HUES6 (cell line): ENCODE measurements at regions not wholly inside any gene's neighbourhood (a gene's known extent, or its start where the extent isn't known, plus 50 kb on each side); places are given as distances from the start of the nearest gene placed in this dataset.

Source experiments
- H3K27ac ChIP-seq: 2 replicates; pipeline ENCODE4 v1.7.0; 2013; ENCODE audit warnings: low read depth, mild to moderate bottlenecking, low read length, inconsistent platforms
- H3K27me3 ChIP-seq: 2 replicates; pipeline ENCODE4 v1.6.1; 2013; ENCODE audit warnings: low read length; ENCODE audit not compliant: control insufficient read depth, insufficient read depth
- H3K36me3 ChIP-seq: 2 replicates; pipeline ENCODE4 v1.6.1; 2013; ENCODE audit warnings: low read length; ENCODE audit not compliant: control insufficient read depth, insufficient read depth
- H3K4me1 ChIP-seq: 2 replicates; pipeline ENCODE4 v1.6.1; 2013; ENCODE audit warnings: low read length; ENCODE audit not compliant: control insufficient read depth, insufficient read depth
- H3K4me3 ChIP-seq: 2 replicates; pipeline ENCODE4 v1.5.1; 2013; ENCODE audit warnings: low read depth, low read length
- H3K9ac ChIP-seq: one replicate; pipeline ENCODE4 v1.6.1; 2013; ENCODE audit warnings: mild to moderate bottlenecking, low read length
- H3K9me3 ChIP-seq: 2 replicates; pipeline ENCODE4 v1.6.1; 2013; ENCODE audit warnings: low read depth, low read length; ENCODE audit not compliant: control insufficient read depth, insufficient read depth

DNA sequence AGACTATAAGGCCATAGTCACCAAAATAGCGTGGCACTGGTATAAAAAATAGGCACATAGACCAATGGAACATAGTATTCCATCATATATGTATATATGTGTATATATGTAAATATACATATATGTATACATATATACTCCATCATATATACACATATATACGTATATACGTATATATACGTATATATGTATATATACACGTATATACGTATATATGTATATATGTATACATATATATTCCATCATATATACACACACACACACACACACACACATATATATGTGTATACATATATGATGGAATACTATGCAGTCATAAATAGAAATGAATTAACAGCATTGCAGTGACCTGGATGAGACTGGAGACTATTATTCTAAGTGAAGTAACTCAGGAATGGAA, 204.6 kb downstream of the LTN1 start:
- H3K27me3 ChIP-seq: no peaks in the 10 kb centered on the region
- H3K9ac ChIP-seq: no peak overlapping the region
- H3K4me1 ChIP-seq: no peaks in the 10 kb centered on the region
- H3K4me3 ChIP-seq: no peak overlapping the region
- no peaks in the 10 kb centered on the region for H3K36me3 ChIP-seq
- no peak overlapping the region for H3K27ac ChIP-seq
- peaks cover 13% of the 10 kb centered on the region for H3K9me3 ChIP-seq

DNA sequence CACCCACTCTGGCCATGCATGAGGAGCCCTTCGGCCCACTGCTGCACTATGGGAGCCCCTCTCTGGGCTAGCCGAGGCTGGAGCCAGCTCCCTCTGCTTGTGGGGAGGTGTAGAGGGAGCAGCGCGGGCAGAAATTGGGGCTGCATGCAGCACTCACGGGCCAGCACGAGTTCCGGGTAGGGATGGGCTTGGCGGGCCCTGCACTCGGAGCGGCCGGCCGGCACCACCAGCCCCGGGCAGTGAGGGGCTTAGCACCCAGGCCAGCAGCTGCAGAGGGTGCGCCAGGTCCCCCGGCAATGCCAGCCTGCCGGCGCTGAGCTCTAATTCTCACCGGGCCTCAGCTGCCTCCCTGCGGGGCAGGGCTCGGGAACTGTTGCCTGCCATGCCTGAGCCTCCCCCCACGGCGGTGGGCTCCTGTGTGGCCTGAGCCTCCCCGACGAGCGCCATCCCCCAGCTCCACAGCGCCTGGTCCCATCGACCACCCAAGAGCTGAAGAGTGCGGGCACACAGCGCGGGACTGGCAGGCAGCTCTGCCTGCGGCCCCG, 209.0 kb downstream of the LTN1 start:
- H3K4me1 ChIP-seq: no peaks in the 10 kb centered on the region
- H3K9me3 ChIP-seq: peaks cover 15% of the 10 kb centered on the region
- H3K27me3 ChIP-seq: no peaks in the 10 kb centered on the region
- no peaks in the 10 kb centered on the region for H3K36me3 ChIP-seq
- no peak overlapping the region for H3K9ac ChIP-seq
- H3K27ac ChIP-seq: no peak overlapping the region
- no peak overlapping the region for H3K4me3 ChIP-seq

DNA sequence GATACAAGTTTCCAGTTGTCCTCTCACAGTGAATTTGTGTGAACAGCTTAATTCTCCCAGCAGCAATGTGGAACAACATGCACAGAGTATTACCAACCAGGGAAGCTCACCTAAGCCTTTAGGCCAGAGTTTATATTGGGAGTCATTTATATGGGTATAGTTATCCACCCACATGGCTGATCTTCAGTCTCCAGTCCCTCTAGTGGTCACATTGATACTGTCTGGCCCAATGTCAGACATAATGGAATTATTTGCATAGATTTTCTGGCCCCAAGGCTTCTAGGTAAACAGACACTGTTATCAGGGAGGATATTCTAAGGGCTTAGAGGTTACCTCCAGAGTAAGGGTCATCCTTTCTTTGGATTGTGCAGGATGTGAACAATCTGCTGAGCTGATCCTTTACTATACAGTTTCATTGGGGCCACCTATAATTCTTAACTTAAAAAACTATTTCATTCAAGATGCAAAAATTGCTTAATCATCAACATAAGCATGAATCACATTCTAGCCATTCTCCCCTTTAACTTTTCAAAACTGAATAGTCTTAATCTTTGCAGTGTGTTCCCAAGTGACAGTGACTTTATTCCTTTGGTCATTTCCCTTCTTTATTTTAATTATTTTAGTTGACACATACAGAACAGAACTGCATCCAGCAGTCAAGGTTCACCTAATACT, 210.9 kb downstream of the LTN1 start:
- H3K27ac ChIP-seq: no peak overlapping the region
- no peak overlapping the region for H3K4me3 ChIP-seq
- H3K36me3 ChIP-seq: no peaks in the 10 kb centered on the region
- H3K4me1 ChIP-seq: no peaks in the 10 kb centered on the region
- H3K9ac ChIP-seq: no peak overlapping the region
- no peaks in the 10 kb centered on the region for H3K27me3 ChIP-seq
- H3K9me3 ChIP-seq: peaks cover 15% of the 10 kb centered on the region

DNA sequence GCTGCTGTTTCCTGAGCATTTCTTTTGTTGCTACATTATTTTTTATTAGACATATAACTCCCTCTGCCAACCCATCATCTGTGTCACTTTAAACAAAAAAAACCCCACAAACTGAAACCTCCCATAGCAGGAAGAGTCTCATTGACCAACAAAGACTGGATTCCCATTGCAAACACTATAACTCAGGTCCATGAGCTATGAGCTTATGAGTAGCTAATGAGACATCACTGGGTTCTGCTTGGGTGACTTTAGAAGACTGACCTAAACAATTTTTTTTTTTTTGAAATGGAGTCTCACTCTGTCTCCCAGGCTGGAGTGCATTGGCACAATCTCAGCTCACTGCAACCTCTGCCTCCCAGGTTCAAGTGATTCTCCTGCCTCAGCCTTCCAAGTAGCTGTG, 212.8 kb downstream of the LTN1 start:
- Histone ChIP-seq H3K36me3 (no peaks in the 10 kb centered on the region), H3K9me3 (peaks cover 6% of the 10 kb centered on the region; the same call in 1 of the 2 replicates), H3K4me1 (no peaks in the 10 kb centered on the region), H3K9ac (no peak overlapping the region), H3K4me3 (no peak overlapping the region), H3K27me3 (no peaks in the 10 kb centered on the region), H3K27ac (no peak overlapping the region)

DNA sequence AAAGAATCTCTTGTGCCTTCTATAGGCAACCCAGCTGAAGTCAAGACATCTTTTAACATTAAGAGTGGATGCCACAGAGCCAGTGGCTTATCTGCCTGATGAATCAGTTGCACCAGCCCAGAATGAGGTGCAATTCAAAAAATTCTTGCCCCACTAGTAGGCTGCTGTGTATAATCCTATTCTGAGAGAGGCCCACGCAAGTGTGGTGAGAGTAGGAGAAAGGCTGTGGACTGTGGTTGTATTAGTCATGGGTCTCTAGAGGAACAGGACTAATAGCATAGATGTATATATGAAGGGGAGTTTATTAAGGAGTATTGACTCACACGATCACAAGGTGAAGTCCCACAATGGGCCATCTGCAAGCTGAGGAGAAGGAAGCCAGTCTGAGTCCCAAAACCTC, 216.4 kb downstream of the LTN1 start:
- no peaks in the 10 kb centered on the region for H3K36me3 ChIP-seq
- H3K27ac ChIP-seq: no peak overlapping the region
- H3K9ac ChIP-seq: no peak overlapping the region
- no peak overlapping the region for H3K4me3 ChIP-seq
- H3K4me1 ChIP-seq: no peaks in the 10 kb centered on the region
- H3K27me3 ChIP-seq: no peaks in the 10 kb centered on the region
- no peaks in the 10 kb centered on the region for H3K9me3 ChIP-seq

DNA sequence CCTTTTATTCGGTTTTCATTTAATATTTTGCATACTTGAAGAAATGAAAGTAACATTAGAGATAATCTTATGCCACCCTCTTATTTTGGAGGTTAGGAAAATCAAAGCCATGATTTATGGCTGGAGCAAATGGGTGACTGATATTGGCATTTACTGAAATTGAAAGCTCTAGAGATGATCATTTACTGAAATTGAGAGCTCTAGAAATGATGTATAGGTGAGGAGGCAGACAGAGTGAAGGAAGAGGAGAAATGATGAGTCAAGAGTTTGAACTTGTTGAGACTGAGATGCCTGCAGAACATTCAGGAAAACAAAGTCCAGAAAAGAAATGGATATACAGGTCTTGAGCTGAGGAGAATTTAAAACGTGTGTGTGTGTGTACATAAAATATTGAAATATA, 217.6 kb downstream of the LTN1 start:
- H3K27ac ChIP-seq: no peak overlapping the region
- H3K36me3 ChIP-seq: no peaks in the 10 kb centered on the region
- H3K27me3 ChIP-seq: no peaks in the 10 kb centered on the region
- H3K4me3 ChIP-seq: no peak overlapping the region
- no peaks in the 10 kb centered on the region for H3K4me1 ChIP-seq
- no peaks in the 10 kb centered on the region for H3K9me3 ChIP-seq
- no peak overlapping the region for H3K9ac ChIP-seq

DNA sequence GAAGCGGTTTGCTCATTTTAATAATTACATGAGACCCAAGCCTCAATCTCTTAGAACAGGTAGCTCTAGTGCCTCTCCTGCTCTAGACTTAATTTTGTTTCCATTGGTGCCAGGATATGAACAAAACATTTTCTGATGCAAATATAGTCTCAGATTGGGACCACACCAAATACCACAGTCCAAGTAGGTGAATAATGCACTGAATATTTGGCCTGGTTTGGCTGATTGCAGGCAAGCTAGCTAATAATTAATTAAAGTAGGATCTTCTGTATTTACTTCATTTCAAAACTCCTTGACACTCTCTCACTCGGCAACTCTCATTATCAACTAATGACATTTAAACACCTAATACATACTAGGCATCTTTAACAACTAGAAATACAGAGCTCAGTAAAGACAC, 219.6 kb downstream of the LTN1 start:
- Histone ChIP-seq H3K27ac (no peak overlapping the region), H3K9me3 (no peaks in the 10 kb centered on the region), H3K27me3 (no peaks in the 10 kb centered on the region), H3K4me1 (no peaks in the 10 kb centered on the region), H3K4me3 (no peak overlapping the region), H3K36me3 (no peaks in the 10 kb centered on the region), H3K9ac (no peak overlapping the region)

DNA sequence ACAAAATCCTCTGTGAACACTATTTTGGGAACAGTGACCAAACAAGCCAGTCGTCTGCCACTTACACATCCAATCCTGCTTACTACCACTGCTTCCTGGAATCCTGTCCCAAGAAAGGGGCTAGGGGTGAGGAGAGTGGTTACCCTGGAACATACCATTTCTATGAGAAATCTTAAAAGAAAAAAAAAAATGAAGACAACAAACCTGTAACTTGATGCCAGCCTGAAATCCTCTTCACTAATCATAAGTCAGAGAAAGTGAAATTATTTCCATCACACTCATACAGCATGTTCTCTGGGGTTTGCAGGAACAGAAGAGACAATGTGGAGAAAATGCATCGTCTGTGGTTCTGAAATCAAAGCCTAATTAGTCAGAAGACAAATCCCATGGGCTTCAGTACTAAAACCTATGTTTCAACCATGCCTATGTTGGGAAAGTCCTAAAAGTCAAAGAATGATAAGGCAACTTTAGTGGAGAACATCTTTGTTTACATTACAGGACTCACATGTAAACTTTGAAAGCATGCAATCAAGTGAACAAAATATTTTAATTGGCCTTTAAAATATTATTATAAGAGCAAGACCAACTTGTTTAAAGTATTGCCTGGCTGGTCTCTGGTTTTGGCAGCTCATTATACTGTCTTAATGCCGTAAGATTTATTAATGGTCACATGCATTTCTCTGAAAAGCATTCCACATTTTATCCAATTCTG, 220.7 kb downstream of the LTN1 start:
- no peak overlapping the region for H3K4me3 ChIP-seq
- no peak overlapping the region for H3K27ac ChIP-seq
- H3K9me3 ChIP-seq: no peaks in the 10 kb centered on the region

DNA sequence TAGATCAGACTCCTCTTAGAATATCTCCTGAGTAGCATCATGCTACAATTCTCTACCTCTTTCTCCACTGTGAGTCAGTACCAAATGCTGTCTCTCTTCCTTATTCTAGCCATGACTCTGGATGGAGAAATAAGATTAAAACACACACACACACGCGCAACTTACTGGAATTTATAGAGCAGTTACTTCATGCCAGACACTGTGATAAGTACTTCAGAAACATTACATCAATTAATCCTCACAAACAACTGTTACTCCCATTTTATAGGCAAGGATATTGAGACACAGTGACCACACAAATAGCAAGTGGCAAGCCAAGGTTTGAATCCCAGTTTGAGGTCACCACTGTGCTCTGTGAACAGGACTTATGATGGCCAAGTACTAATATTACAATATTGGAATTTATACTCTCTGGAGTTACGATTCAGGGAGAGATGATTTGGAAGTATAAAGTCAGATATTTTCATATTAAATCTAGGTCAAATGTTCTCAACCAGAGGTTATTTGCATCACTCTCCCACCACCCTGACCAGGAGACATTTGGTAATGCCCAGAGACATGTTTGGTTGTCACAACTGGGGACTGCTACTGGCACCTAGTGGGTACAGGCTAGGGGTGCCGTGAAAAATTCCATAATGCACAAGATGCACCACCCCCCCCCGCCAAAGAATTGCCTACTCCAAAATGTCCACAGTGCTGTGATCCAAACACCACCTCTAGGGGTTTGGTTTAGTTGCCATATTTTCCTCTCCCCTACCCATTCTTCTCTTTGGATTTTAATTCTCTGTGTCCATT, 221.6 kb downstream of the LTN1 start:
- no peaks in the 10 kb centered on the region for H3K4me1 ChIP-seq
- no peak overlapping the region for H3K27ac ChIP-seq
- H3K27me3 ChIP-seq: no peaks in the 10 kb centered on the region
- no peak overlapping the region for H3K4me3 ChIP-seq
- no peak overlapping the region for H3K9ac ChIP-seq
- H3K36me3 ChIP-seq: no peaks in the 10 kb centered on the region
- H3K9me3 ChIP-seq: peaks cover 6% of the 10 kb centered on the region; the same call in 1 of the 2 replicates

More for the DNA sequence above, 220.7 kb downstream of the LTN1 start:
- Histone ChIP-seq H3K36me3 (no peaks in the 10 kb centered on the region), H3K4me1 (no peaks in the 10 kb centered on the region), H3K9ac (no peak overlapping the region), H3K27me3 (no peaks in the 10 kb centered on the region)

DNA sequence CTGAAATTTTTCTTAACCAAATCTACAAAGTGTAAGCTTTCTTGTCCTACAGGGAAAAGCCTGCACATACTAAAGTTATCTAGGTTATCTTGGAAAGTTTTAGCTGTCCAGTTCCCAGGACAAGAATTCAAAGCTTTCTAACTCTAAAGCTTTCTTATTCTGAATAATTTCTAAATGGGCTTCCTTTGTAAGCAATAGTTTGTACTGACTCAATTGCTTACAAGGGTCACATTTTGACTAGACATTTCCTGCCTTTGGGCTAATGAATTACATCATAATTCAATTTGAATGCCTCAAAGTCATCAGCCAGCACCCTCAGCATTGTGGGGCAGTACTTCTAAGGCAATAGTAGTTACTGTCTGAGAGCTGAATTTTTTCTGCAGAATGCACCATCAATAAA, 223.0 kb downstream of the LTN1 start:
- Histone ChIP-seq H3K4me1 (no peaks in the 10 kb centered on the region), H3K4me3 (no peak overlapping the region), H3K27me3 (no peaks in the 10 kb centered on the region), H3K27ac (no peak overlapping the region), H3K9me3 (peaks cover 14% of the 10 kb centered on the region), H3K9ac (no peak overlapping the region), H3K36me3 (no peaks in the 10 kb centered on the region)

DNA sequence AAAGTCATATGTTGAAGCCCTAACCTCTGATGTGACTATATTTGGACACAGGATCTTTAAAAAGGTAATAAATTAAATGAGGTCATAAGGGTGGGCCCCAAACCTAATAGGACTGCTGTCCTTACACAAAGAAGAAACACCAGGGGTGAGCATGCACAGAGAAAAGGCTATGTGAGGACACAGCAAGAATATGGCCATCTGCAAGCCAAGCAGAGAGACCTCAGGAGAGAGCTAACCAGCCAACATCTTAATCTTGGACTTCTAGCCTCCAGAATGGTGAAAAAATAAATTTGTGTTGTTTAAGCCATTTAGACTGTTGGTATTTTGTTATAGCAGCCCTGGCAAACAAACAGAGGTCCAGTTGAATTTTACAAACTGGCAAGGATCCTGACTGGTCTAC, 223.9 kb downstream of the LTN1 start:
- H3K27me3 ChIP-seq: no peaks in the 10 kb centered on the region
- H3K4me3 ChIP-seq: no peak overlapping the region

More for the DNA sequence above, 223.9 kb downstream of the LTN1 start:
- no peaks in the 10 kb centered on the region for H3K36me3 ChIP-seq
- no peak overlapping the region for H3K27ac ChIP-seq
- no peaks in the 10 kb centered on the region for H3K4me1 ChIP-seq
- no peak overlapping the region for H3K9ac ChIP-seq
- H3K9me3 ChIP-seq: peaks cover 14% of the 10 kb centered on the region
